HepG2 (cell line): ENCODE measurements at regions not wholly inside any gene's neighbourhood (a gene's known extent, or its start where the extent isn't known, plus 50 kb on each side); places are given as distances from the start of the nearest gene placed in this dataset.

ENCODE experiments used
- ASH2L ChIP-seq: fragments of 300-600, 200-600 bp; sonication (generic); IDR thresholded peaks from 2 replicates; pipeline ENCODE4 v1.7.0; 2017; ENCODE audit warnings: low read depth, mild to moderate bottlenecking, moderate library complexity, mixed read lengths, low read length; ENCODE audit not compliant: insufficient read length
- POLR2A ChIP-seq, 2 experiments: IDR thresholded peaks; 2 replicates each; pipeline ENCODE4 v1.6.1; 2011; ENCODE audit warnings: low read depth in 2 of 2, low read length in 2 of 2, mild to moderate bottlenecking in 1 of 2, moderate library complexity in 1 of 2; ENCODE audit not compliant: insufficient read depth in 1 of 2
- POLR2AphosphoS5 ChIP-seq: IDR thresholded peaks from 2 replicates; pipeline ENCODE4 v1.6.1; 2012; ENCODE audit warnings: low read depth, low read length
- RBFOX2 ChIP-seq: fragments of 200-400 bp; formaldehyde crosslinking; IDR thresholded peaks from 2 replicates; pipeline ENCODE4 v1.6.1; 2017; ENCODE audit warnings: low read depth, mild to moderate bottlenecking, low read length
- ZFP62 ChIP-seq: sonication (generic); formaldehyde crosslinking; IDR thresholded peaks from 2 replicates; pipeline ENCODE4 v1.4.0; 2020; ENCODE audit warnings: missing genetic modification reagents
- TF ChIP-seq, protein P1 (sequence below): sonication (generic); formaldehyde crosslinking; IDR thresholded peaks from 2 replicates; pipeline ENCODE4 v1.5.0; 2020; ENCODE audit warnings: mild to moderate bottlenecking, missing genetic modification reagents, moderate library complexity

DNA sequence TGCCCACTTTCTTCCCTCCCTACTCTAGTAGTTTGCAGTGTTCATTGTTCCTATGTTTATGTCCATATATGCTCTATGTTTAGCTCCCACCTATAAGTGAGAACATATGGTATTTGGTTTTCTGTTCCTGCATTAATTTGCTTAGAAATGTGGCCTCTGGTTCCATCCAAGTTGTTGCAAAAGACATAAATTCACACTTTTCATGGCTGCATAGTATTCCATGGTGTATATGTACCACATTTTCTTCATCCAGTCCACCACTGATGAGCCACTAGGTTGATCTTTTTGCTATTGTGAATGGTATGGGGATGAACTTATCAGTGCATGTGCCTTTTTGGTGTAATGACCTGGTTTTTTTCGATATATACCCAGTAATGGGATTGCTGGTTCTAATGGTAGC, 1089.1 kb downstream of the GRM8 start:
- TF ChIP-seq, protein P1, sequence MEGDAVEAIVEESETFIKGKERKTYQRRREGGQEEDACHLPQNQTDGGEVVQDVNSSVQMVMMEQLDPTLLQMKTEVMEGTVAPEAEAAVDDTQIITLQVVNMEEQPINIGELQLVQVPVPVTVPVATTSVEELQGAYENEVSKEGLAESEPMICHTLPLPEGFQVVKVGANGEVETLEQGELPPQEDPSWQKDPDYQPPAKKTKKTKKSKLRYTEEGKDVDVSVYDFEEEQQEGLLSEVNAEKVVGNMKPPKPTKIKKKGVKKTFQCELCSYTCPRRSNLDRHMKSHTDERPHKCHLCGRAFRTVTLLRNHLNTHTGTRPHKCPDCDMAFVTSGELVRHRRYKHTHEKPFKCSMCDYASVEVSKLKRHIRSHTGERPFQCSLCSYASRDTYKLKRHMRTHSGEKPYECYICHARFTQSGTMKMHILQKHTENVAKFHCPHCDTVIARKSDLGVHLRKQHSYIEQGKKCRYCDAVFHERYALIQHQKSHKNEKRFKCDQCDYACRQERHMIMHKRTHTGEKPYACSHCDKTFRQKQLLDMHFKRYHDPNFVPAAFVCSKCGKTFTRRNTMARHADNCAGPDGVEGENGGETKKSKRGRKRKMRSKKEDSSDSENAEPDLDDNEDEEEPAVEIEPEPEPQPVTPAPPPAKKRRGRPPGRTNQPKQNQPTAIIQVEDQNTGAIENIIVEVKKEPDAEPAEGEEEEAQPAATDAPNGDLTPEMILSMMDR (CRISPR knock-in tag) = no peak
- TF ChIP-seq POLR2A (IDR thresholded peaks at IDR 0.05; ENCODE audit: insufficient read depth in 1 of 2, low read depth in 2 of 2, low read length in 2 of 2) (no peak), RBFOX2 (no peak), POLR2AphosphoS5 (no peak), ZFP62 (CRISPR knock-in tag) (no peak), ASH2L (no peak)
